ENCODE measurements at regions not wholly inside any gene's neighbourhood (a gene's known extent, or its start where the extent isn't known, plus 50 kb on each side); places are given as distances from the start of the nearest gene placed in this dataset.
"Not testable (repeated sequence)": the region's sequence is repeated elsewhere in the genome, so short reads cannot be mapped to it uniquely, and the experiment has no call there.

DNA sequence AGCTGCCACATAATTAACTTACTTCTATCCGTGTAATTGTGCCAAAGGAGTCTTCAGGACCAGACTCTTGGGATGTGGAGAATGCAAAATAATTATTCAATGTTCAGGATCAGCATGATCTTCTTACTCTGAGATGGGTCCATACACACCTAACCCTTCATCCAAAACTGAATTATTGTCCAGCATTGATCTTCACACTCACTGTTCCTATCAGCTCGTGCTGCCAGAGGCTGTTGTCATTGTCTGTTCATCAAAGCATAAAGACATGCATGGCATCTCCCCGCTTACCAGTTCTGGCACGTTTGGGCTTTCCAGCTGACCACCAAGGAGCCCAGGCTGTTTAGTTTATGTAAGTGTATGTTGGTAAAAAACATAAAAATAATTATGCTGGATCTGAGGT, 1090.7 kb downstream of the DNAJB9 start:
- intact Hi-C loops (cut with DNase I), result no loop called here
- Histone ChIP-seq H3K27me3 (no peaks in the 10 kb centered on the region), H3K36me3 (no peaks in the 10 kb centered on the region), H3K27ac (no peak overlapping the region), H3K4me1 (no peaks in the 10 kb centered on the region), H3K9me3 (no peaks in the 10 kb centered on the region), H3K4me3 (no peak overlapping the region)
- TF ChIP-seq CTCF (IDR thresholded peaks at IDR 0.05), result no peak
- DNase-seq (ENCODE audit: low spot score in 2 of 2), result no peak

- intact Hi-C loops (cut with DNase I), result no loop called here
- no peaks in the 10 kb centered on the region for H3K27me3 ChIP-seq
Measured at GRCh38 chr7:109663806-109664205, 1094.1 kb downstream of the DNAJB9 start.

DNA sequence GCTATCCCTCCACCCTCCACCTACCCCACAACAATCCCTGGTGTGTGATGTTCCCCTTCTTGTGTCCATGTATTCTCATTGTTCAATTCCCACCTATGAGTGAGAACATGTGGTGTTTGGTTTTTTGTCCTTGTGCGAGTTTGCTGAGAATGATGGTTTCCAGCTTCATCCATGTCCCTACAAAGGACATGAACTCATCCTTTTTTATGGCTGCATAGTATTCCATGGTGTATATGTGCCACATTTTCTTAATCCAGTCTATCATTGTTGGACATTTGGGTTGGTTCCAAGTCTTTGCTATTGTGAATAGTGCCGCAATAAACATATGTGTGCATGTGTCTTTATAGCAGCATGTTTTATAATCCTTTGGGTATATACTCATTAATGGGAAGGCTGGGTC, 1117.6 kb downstream of the DNAJB9 start:
- H3K4me3 ChIP-seq; intact Hi-C loops (cut with DNase I); H3K27ac ChIP-seq; H3K27me3 ChIP-seq; H3K36me3 ChIP-seq; H3K4me1 ChIP-seq; DNase-seq (ENCODE audit: low spot score in 2 of 2); H3K9me3 ChIP-seq: not testable (repeated sequence)

More at GRCh38 chr7:109663806-109664205, 1094.1 kb downstream of the DNAJB9 start:
- Histone ChIP-seq H3K4me1 (no peaks in the 10 kb centered on the region), H3K4me3 (no peak overlapping the region), H3K27ac (no peak overlapping the region), H3K36me3 (no peaks in the 10 kb centered on the region), H3K9me3 (no peaks in the 10 kb centered on the region)
- no peak for TF ChIP-seq CTCF (IDR thresholded peaks at IDR 0.05)
- DNase-seq (ENCODE audit: low spot score in 2 of 2), result no peak

DNA sequence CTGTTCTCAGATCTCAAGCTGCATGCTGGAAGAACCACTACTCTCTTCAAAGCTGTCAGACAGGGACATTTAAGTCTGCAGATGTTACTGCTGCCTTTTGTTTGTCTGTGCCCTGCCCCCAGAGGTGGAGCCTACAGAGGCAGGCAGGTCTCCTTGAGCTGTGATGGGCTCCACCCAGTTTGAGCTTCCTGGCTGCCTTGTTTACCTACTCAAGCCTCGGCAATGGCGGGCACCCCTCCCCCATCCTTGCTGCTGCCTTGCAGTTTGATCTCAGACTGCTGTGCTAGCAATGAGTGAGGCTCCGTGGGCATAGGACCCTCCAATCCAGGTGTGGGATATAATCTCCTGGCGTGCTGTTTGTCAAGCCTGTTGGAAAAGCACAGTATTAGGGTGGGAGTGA, 1122.9 kb downstream of the DNAJB9 start:
- H3K36me3 ChIP-seq; DNase-seq (ENCODE audit: low spot score in 2 of 2); H3K27ac ChIP-seq; H3K27me3 ChIP-seq; intact Hi-C loops (cut with DNase I); H3K4me1 ChIP-seq; H3K4me3 ChIP-seq; H3K9me3 ChIP-seq: not testable (repeated sequence)

DNA sequence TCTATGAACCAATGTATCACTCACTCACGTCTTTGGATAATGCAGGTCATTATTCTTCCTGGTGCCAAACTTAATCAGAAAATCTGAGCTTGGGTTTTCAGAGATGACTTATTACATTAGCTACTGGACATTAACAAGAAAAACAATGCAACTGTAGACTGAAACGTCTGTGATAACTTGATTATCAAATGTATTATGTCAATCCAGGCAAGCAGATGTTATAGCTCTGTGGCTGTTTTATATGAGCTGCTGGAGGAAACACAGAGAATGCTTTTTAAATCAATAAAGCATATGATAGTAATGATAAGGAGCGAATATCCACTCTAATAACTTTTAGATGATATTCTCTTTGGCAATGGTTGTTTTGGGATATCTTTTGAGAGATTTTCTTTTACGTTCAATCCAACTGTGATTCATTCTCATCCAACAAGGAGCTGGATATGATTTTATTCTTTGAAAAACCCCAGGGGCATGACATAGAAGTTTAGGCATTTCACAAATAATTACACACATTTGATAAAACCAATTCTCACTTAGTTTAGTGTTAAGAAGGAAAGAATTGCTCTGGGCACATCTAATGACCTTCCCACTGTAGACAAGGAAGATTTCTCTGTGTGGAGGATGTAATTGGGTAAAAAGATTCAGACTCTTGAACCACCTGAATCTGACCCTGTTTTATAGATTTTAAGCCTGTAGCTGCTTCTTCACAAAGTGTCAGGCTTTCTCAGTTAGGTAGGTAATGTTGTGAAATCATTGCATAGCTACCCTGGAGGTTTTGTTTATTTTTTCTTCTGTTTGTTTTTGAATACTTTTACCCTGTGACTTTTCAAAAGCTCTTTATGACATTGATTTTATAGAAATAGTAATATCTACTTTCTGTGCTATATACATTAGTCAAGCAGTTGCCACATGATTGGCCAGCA, 1124.7 kb downstream of the DNAJB9 start:
- Histone ChIP-seq H3K27me3 (no peaks in the 10 kb centered on the region), H3K4me3 (no peak overlapping the region), H3K4me1 (no peaks in the 10 kb centered on the region), H3K36me3 (no peaks in the 10 kb centered on the region), H3K9me3 (no peaks in the 10 kb centered on the region), H3K27ac (no peak overlapping the region)
- no peak for TF ChIP-seq CTCF (IDR thresholded peaks at IDR 0.05)
- DNase-seq (ENCODE audit: low spot score in 2 of 2), result no peak
- intact Hi-C loops (cut with DNase I), result no loop called here

DNA sequence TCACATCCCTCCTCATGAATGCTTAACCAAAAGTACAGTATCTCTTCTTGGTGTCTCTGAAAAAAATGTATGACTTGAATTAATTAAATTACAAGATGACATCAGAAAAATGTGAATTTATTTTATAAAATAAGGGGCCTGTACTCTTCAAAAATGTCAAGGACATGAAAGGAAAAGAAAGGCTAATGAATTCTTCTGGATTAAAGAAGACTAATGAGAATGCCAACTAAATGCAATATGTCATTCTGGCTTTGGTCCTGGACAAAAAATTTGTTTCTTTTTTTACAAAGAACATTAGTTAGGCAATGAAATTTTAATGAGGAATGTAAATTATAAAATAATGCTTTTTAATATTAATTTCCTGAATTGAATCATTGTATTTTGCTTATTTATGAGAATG, 1125.7 kb downstream of the DNAJB9 start:
- Histone ChIP-seq H3K36me3 (no peaks in the 10 kb centered on the region), H3K4me1 (no peaks in the 10 kb centered on the region), H3K4me3 (no peak overlapping the region), H3K27me3 (no peaks in the 10 kb centered on the region), H3K27ac (no peak overlapping the region), H3K9me3 (no peaks in the 10 kb centered on the region)
- intact Hi-C loops (cut with DNase I), result no loop called here
- DNase-seq (ENCODE audit: low spot score in 2 of 2), result no peak
- TF ChIP-seq CTCF (IDR thresholded peaks at IDR 0.05), result no peak

Measured in ascending aorta (tissue), 2 donors.